HG03039 (cell line): ENCODE measurements at regions not wholly inside any gene's neighbourhood (a gene's known extent, or its start where the extent isn't known, plus 50 kb on each side); places are given as distances from the start of the nearest gene placed in this dataset.
"Not testable (repeated sequence)": the region's sequence is repeated elsewhere in the genome, so short reads cannot be mapped to it uniquely, and the experiment has no call there.

Experiments used
- ATAC-seq: cut with Tn5 transposase; IDR thresholded peaks from one replicate; pipeline ENCODE4 v1.9.1; 2021; ENCODE audit warnings: mild to moderate bottlenecking, moderate library complexity; ENCODE audit not compliant: unreplicated experiment

- ATAC-seq = no peak
Observed at GRCh38 chr14:44453433-44454171, 53.5 kb downstream of the FSCB start.

- not testable (repeated sequence) for ATAC-seq
Observed at GRCh38 chr14:44450232-44450631, 56.9 kb downstream of the FSCB start.

GRCh38 chr14:44449680-44450079 lies 57.4 kb downstream of the FSCB start:
- no peak for ATAC-seq

GRCh38 chr14:44448951-44449358 lies 58.1 kb downstream of the FSCB start:
- ATAC-seq = no peak

- no peak for ATAC-seq
Observed at GRCh38 chr14:44446965-44447364, 60.1 kb downstream of the FSCB start.

GRCh38 chr14:44444454-44444853 lies 62.6 kb downstream of the FSCB start:
- ATAC-seq = no peak

- no peak for ATAC-seq
Observed at GRCh38 chr14:44438936-44439335, 68.1 kb downstream of the FSCB start.

GRCh38 chr14:44438221-44438620 lies 68.9 kb downstream of the FSCB start:
- ATAC-seq = no peak

GRCh38 chr14:44436458-44436857 lies 70.6 kb downstream of the FSCB start:
- ATAC-seq = no peak

- ATAC-seq = no peak
Observed at GRCh38 chr14:44428231-44428945, 78.7 kb downstream of the FSCB start.

- ATAC-seq = no peak
Observed at GRCh38 chr14:44422699-44423098, 84.4 kb downstream of the FSCB start.

- no peak for ATAC-seq
Observed at GRCh38 chr14:44420226-44420625, 86.9 kb downstream of the FSCB start.

- no peak for ATAC-seq
Observed at GRCh38 chr14:44418856-44419255, 88.2 kb downstream of the FSCB start.

- no peak for ATAC-seq
Observed at GRCh38 chr14:44417809-44418208, 89.3 kb downstream of the FSCB start.

GRCh38 chr14:44414646-44415045 lies 92.4 kb downstream of the FSCB start:
- no peak for ATAC-seq

- no peak for ATAC-seq
Observed at GRCh38 chr14:44412858-44413569, 94.1 kb downstream of the FSCB start.

- ATAC-seq = no peak
Observed at GRCh38 chr14:44405011-44405486, 102.0 kb downstream of the FSCB start.

- ATAC-seq = no peak
Observed at GRCh38 chr14:44404599-44404998, 102.5 kb downstream of the FSCB start.

GRCh38 chr14:44404036-44404435 lies 103.0 kb downstream of the FSCB start:
- no peak for ATAC-seq

GRCh38 chr14:44403193-44403592 lies 103.9 kb downstream of the FSCB start:
- no peak for ATAC-seq

GRCh38 chr14:44396226-44396625 lies 110.9 kb downstream of the FSCB start:
- no peak for ATAC-seq

- ATAC-seq = no peak
Observed at GRCh38 chr14:44392984-44393383, 114.1 kb downstream of the FSCB start.
